SK-N-SH treated with all-trans-retinoic acid at 6 μM for 48 hours (cell line): ENCODE measurements at regions not wholly inside any gene's neighbourhood (a gene's known extent, or its start where the extent isn't known, plus 50 kb on each side); places are given as distances from the start of the nearest gene placed in this dataset.

ENCODE experiments used
- ARNTL ChIP-seq: fragments of 450-650 bp; formaldehyde crosslinking; IDR thresholded peaks from 2 replicates; pipeline ENCODE4 v1.5.0; 2020; ENCODE audit warnings: low read depth, mild to moderate bottlenecking, moderate library complexity, borderline replicate concordance
- GLIS3 ChIP-seq: fragments of 250-450 bp; sonication (Bioruptor Pico); IDR thresholded peaks from 2 replicates; pipeline ENCODE4 v1.5.0; 2020; ENCODE audit warnings: mild to moderate bottlenecking, moderate library complexity
- RARB ChIP-seq: fragments of 250-450 bp; sonication (Bioruptor Pico); IDR thresholded peaks from 2 replicates; pipeline ENCODE4 v1.8.0; 2021; ENCODE audit warnings: mild to moderate bottlenecking, moderate library complexity
- ZC3H10 ChIP-seq: fragments of 250-450 bp; sonication (Bioruptor Pico); IDR thresholded peaks from 2 replicates; pipeline ENCODE4 v1.5.1; 2021; ENCODE audit warnings: mild to moderate bottlenecking, moderate library complexity
- ZFP3 ChIP-seq: fragments of 250-450 bp; sonication (Bioruptor Pico); IDR thresholded peaks from 2 replicates; pipeline ENCODE4 v1.5.0; 2020; ENCODE audit warnings: mild to moderate bottlenecking, moderate library complexity
- ZFP30 ChIP-seq: fragments of 450-650 bp; formaldehyde crosslinking; IDR thresholded peaks from 2 replicates; pipeline ENCODE4 v1.5.0; 2022; ENCODE audit warnings: mild to moderate bottlenecking, moderate library complexity
- TF ChIP-seq, protein P1 (sequence below): fragments of 250-450 bp; sonication (Bioruptor Pico); IDR thresholded peaks from 2 replicates; pipeline ENCODE4 v1.8.0; 2021; ENCODE audit warnings: low read depth, mild to moderate bottlenecking, moderate library complexity, borderline replicate concordance

GRCh38 chrX:45860450-45860849 lies 659.8 kb upstream of the DIPK2B start:
- no peak for TF ChIP-seq ZC3H10 (CRISPR knock-in tag)
- TF ChIP-seq, protein P1, sequence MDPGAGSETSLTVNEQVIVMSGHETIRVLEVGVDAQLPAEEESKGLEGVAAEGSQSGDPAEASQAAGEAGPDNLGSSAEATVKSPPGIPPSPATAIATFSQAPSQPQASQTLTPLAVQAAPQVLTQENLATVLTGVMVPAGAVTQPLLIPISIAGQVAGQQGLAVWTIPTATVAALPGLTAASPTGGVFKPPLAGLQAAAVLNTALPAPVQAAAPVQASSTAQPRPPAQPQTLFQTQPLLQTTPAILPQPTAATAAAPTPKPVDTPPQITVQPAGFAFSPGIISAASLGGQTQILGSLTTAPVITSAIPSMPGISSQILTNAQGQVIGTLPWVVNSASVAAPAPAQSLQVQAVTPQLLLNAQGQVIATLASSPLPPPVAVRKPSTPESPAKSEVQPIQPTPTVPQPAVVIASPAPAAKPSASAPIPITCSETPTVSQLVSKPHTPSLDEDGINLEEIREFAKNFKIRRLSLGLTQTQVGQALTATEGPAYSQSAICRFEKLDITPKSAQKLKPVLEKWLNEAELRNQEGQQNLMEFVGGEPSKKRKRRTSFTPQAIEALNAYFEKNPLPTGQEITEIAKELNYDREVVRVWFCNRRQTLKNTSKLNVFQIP (CRISPR knock-in tag) = no peak
- TF ChIP-seq RARB (CRISPR knock-in tag) = no peak
- no peak for TF ChIP-seq ZFP3 (CRISPR knock-in tag)
- TF ChIP-seq GLIS3 (CRISPR knock-in tag) = no peak
- TF ChIP-seq ARNTL = no peak
- TF ChIP-seq ZFP30 (CRISPR knock-in tag) = no peak
